HEK293T (cell line): ENCODE measurements at regions not wholly inside any gene's neighbourhood (a gene's known extent, or its start where the extent isn't known, plus 50 kb on each side); places are given as distances from the start of the nearest gene placed in this dataset.

ENCODE experiments used
- CTCF ChIA-PET: fragments of 350-600 bp; formaldehyde crosslinking; extraction: SDS; loops from one replicate; lab custom pipeline; 2021; ENCODE audit warnings: antibody characterized with exemption, inconsistent platforms; lab: Yijun Ruan, JAX
- POLR2A ChIA-PET: fragments of 350-600 bp; formaldehyde crosslinking; extraction: SDS; loops from one replicate; lab custom pipeline; 2020; ENCODE audit warnings: antibody characterized with exemption, inconsistent platforms; lab: Yijun Ruan, JAX
- DNase-seq: peaks from one replicate; pipeline ENCODE4 v3.0.0; 2012; ENCODE audit warnings: mixed read lengths; ENCODE audit errors: extremely low spot score
- ARNT ChIP-seq: fragments of 450-650 bp; IDR thresholded peaks from 2 replicates; pipeline ENCODE4 v1.6.1; 2017; ENCODE audit warnings: mild to moderate bottlenecking
- BHLHE40 ChIP-seq: fragments of 450-650 bp; IDR thresholded peaks from 2 replicates; pipeline ENCODE4 v1.6.1; 2016; ENCODE audit warnings: mild to moderate bottlenecking, moderate library complexity, borderline replicate concordance
- CTBP1 ChIP-seq: fragments of 450-650 bp; IDR thresholded peaks from 2 replicates; pipeline ENCODE4 v1.6.1; 2016; ENCODE audit warnings: borderline replicate concordance
- ELF4 ChIP-seq: fragments of 450-650 bp; IDR thresholded peaks from 2 replicates; pipeline ENCODE4 v1.6.1; 2017; ENCODE audit warnings: antibody characterized with exemption
- FOXA1 ChIP-seq: fragments of 450-650 bp; IDR thresholded peaks from 2 replicates; pipeline ENCODE4 v1.6.1; 2016; ENCODE audit warnings: mild to moderate bottlenecking
- FOXK2 ChIP-seq: fragments of 450-650 bp; IDR thresholded peaks from 2 replicates; pipeline ENCODE4 v1.6.1; 2016; ENCODE audit warnings: mild to moderate bottlenecking
- FOXM1 ChIP-seq: fragments of 450-650 bp; IDR thresholded peaks from 2 replicates; pipeline ENCODE4 v1.6.1; 2017; ENCODE audit warnings: mild to moderate bottlenecking, borderline replicate concordance
- HDGF ChIP-seq: fragments of 450-650 bp; IDR thresholded peaks from 2 replicates; pipeline ENCODE4 v1.6.1; 2017; ENCODE audit warnings: antibody characterized with exemption, borderline replicate concordance
- L3MBTL2 ChIP-seq: fragments of 450-650 bp; conservative IDR thresholded peaks from 2 replicates; pipeline ENCODE4 v1.6.1; 2016; ENCODE audit warnings: mild to moderate bottlenecking
- LEF1 ChIP-seq: fragments of 450-650 bp; IDR thresholded peaks from 2 replicates; pipeline ENCODE4 v1.6.1; 2017; ENCODE audit warnings: mild to moderate bottlenecking, borderline replicate concordance
- NFRKB ChIP-seq: fragments of 450-650 bp; IDR thresholded peaks from 2 replicates; pipeline ENCODE4 v1.6.1; 2016; ENCODE audit warnings: mild to moderate bottlenecking, moderate library complexity
- PKNOX1 ChIP-seq: fragments of 450-650 bp; IDR thresholded peaks from 2 replicates; pipeline ENCODE4 v1.6.1; 2016
- SP1 ChIP-seq: fragments of 450-650 bp; IDR thresholded peaks from 2 replicates; pipeline ENCODE4 v1.6.1; 2017
- SUZ12 ChIP-seq: fragments of 450-650 bp; IDR thresholded peaks from 2 replicates; pipeline ENCODE4 v1.6.1; 2016; ENCODE audit warnings: mild to moderate bottlenecking
- TARDBP ChIP-seq: fragments of 450-650 bp; IDR thresholded peaks from 2 replicates; pipeline ENCODE4 v1.6.1; 2016
- ZNF384 ChIP-seq: fragments of 450-650 bp; IDR thresholded peaks from 2 replicates; pipeline ENCODE4 v1.6.1; 2016

GRCh38 chr5:56648460-56649034, 166.8 kb upstream of the MAP3K1 start:
- TF ChIP-seq SUZ12: no peak
- TF ChIP-seq SP1: no peak
- TF ChIP-seq HDGF: no peak
- TF ChIP-seq FOXA1: no peak
- no peak for TF ChIP-seq FOXM1
- TF ChIP-seq TARDBP: no peak
- ChIA-PET CTCF (no interaction called here), POLR2A (no interaction called here)
- DNase-seq: no peak

GRCh38 chr5:56647099-56647850, 168.1 kb upstream of the MAP3K1 start:
- no peak for TF ChIP-seq FOXM1
- no peak for DNase-seq
- POLR2A ChIA-PET: no interaction called here
- CTCF ChIA-PET: no interaction called here

- no peak for DNase-seq
- TF ChIP-seq HDGF (no peak), ZNF384 (no peak), SP1 (no peak), TARDBP (no peak), ARNT (no peak), FOXA1 (no peak), NFRKB (no peak), CTBP1 (no peak), BHLHE40 (no peak), FOXM1 (no peak), SUZ12 (no peak), FOXK2 (no peak), ELF4 (no peak), LEF1 (no peak), PKNOX1 (no peak), L3MBTL2 (no peak)
- POLR2A ChIA-PET: no interaction called here
- CTCF ChIA-PET: no interaction called here
Observed at GRCh38 chr5:56641635-56642260, 173.6 kb upstream of the MAP3K1 start.

- ChIA-PET POLR2A (no interaction called here), CTCF (no interaction called here)
- no peak for DNase-seq
- no peak for TF ChIP-seq ELF4
Observed at GRCh38 chr5:56640763-56641406, 174.5 kb upstream of the MAP3K1 start.

GRCh38 chr5:56639476-56639875, 175.9 kb upstream of the MAP3K1 start:
- no peak for TF ChIP-seq L3MBTL2
- no peak for TF ChIP-seq HDGF
- no peak for TF ChIP-seq NFRKB
- no peak for TF ChIP-seq FOXA1
- no peak for TF ChIP-seq FOXM1
- TF ChIP-seq TARDBP: no peak
- no peak for TF ChIP-seq BHLHE40
- ChIA-PET CTCF (no interaction called here), POLR2A (no interaction called here)
- no peak for DNase-seq

- POLR2A ChIA-PET: no interaction called here
- TF ChIP-seq ARNT: no peak
- no peak for TF ChIP-seq PKNOX1
- no peak for TF ChIP-seq HDGF
- TF ChIP-seq ELF4: no peak
- no peak for TF ChIP-seq L3MBTL2
- no peak for TF ChIP-seq FOXM1
- TF ChIP-seq CTBP1: no peak
- no peak for TF ChIP-seq BHLHE40
- TF ChIP-seq TARDBP: no peak
- CTCF ChIA-PET: no interaction called here
- DNase-seq: no peak
Observed at GRCh38 chr5:56638768-56639238, 176.5 kb upstream of the MAP3K1 start.

GRCh38 chr5:56638061-56638621, 177.2 kb upstream of the MAP3K1 start:
- DNase-seq: no peak
- ChIA-PET CTCF (no interaction called here), POLR2A (no interaction called here)
- TF ChIP-seq FOXK2 (no peak), ELF4 (no peak), FOXA1 (no peak), NFRKB (no peak), SP1 (no peak), FOXM1 (no peak), TARDBP (no peak)
